ENCODE measurements at regions not wholly inside any gene's neighbourhood (a gene's known extent, or its start where the extent isn't known, plus 50 kb on each side); places are given as distances from the start of the nearest gene placed in this dataset.
"Not testable (repeated sequence)": the region's sequence is repeated elsewhere in the genome, so short reads cannot be mapped to it uniquely, and the experiment has no call there.

DNA sequence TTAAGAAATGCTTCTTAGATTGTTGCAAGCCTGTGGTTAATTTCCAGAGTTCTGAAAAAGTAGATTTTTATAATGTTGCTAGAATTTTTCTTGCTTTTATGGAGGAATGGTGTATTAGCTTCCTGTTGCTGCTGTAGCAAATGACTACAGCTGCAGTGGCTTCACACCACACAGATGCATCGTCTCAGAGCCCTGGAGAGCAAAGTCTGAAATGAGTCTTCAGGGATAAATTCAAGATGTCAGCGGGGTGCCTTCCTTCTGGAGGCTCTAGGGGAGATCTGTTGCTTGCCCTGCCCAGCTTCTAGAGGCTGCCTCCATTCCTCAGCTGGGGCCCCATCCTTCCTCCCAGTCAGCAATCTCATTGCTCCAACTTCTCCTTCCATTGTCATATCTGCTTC lies 187.8 kb downstream of the ZNF516 start:
- Histone ChIP-seq H3K36me3 (no peaks in the 10 kb centered on the region), H3K4me3 (no peak overlapping the region), H3K9me3 (no peaks in the 10 kb centered on the region), H3K27me3 (no peaks in the 10 kb centered on the region)
- DNase-seq, result no peak

DNA sequence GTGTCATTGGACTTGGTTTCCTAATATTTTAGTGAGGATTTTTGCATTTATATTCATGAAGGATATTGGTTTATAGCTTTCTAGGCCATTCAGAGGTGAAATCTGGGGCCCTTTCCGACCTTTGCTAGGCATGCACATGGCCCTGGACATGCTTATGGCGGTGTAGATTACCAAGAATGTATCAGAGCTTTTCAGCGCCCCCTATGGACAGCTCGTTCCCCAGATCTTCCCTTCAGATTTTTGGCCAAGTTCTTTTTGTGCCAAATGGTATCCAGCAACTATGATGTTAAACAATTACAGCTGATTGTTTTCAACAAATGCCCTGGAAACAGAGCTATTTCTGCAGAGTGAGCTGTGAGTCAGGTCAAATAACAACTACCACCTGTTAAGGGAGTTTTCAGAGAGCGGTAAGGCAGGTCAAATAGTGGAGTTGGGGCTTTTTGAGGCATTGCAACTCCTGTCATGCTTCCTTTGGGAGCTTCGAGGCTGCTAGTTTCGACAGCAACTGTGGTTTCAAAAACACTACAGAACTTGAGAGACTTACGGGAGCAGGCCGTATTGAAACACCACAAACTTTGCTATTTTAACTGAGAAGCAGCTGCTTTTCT lies 188.3 kb downstream of the ZNF516 start:
- no peaks in the 10 kb centered on the region for H3K36me3 ChIP-seq
- no peaks in the 10 kb centered on the region for H3K9me3 ChIP-seq
- H3K27me3 ChIP-seq, result no peaks in the 10 kb centered on the region
- H3K4me3 ChIP-seq, result no peak overlapping the region
- no peak for DNase-seq

DNA sequence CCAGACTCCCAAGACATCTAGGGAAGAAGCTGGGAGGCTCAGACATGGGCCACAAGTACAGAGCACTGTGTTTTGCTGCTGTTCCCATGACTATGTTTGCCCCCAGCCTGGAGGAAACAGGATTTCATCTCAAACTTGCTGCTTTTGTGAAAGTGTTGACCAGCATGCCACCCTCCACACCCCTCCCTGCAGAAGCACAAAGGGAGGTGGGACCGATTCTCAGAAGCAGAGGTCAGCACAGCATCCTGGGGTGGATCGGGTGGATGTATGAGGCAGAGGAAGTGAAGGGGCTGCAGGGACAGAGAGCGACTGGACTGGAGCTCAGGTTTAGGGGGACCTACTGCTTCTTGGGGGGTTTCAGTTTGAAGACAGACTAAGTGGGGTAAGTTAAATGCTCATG lies 209.2 kb downstream of the ZNF516 start:
- Histone ChIP-seq H3K27me3 (no peaks in the 10 kb centered on the region), H3K4me3 (no peak overlapping the region), H3K9me3 (no peaks in the 10 kb centered on the region), H3K36me3 (no peaks in the 10 kb centered on the region)
- no peak for DNase-seq

GRCh38 chr18:76281565-76281964 lies 213.5 kb downstream of the ZNF516 start:
- no peaks in the 10 kb centered on the region for H3K36me3 ChIP-seq
- H3K9me3 ChIP-seq, result no peaks in the 10 kb centered on the region
- no peaks in the 10 kb centered on the region for H3K27me3 ChIP-seq
- no peak overlapping the region for H3K4me3 ChIP-seq
- DNase-seq, result no peak

GRCh38 chr18:76277801-76278200 lies 217.2 kb downstream of the ZNF516 start:
- Histone ChIP-seq H3K9me3 (no peaks in the 10 kb centered on the region), H3K4me3 (no peak overlapping the region)
- DNase-seq, result no peak

DNA sequence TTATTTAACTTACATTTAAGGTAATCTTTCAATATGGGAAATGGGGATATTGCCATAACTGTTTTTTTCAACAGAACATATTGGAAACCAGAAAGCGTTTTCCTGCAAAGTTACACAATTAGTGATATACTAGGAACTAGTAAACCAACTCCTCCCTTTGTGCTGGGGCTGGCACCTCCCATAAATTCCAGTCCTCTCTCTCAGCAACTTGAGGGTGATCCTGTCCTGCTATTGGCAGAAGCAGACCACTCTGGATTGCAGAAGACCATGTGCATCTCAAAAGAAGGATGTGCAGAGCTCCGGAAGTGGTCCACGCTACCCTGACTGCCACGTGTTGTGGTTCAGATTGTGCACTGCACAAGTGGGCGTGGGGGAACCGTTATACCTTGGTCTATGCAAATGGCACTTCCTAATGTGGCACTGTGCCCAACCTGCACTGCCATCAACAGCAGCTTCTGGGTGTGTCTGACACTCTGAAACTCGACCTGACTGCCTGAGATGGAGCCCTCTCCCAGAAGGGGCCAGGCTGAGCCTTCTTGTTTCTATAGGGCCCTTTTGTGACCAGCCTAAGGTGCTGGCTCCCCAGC lies 219.2 kb downstream of the ZNF516 start:
- H3K27me3 ChIP-seq, result no peaks in the 10 kb centered on the region
- H3K36me3 ChIP-seq, result no peaks in the 10 kb centered on the region
- no peak for DNase-seq
- H3K9me3 ChIP-seq, result no peaks in the 10 kb centered on the region
- H3K4me3 ChIP-seq, result no peak overlapping the region

More at GRCh38 chr18:76277801-76278200, 217.2 kb downstream of the ZNF516 start:
- Histone ChIP-seq H3K36me3 (no peaks in the 10 kb centered on the region), H3K27me3 (no peaks in the 10 kb centered on the region)

- Histone ChIP-seq H3K4me3 (no peak overlapping the region), H3K36me3 (no peaks in the 10 kb centered on the region), H3K9me3 (no peaks in the 10 kb centered on the region), H3K27me3 (no peaks in the 10 kb centered on the region)
- no peak for DNase-seq
Observed at GRCh38 chr18:76274468-76275289, 220.4 kb downstream of the ZNF516 start.

DNA sequence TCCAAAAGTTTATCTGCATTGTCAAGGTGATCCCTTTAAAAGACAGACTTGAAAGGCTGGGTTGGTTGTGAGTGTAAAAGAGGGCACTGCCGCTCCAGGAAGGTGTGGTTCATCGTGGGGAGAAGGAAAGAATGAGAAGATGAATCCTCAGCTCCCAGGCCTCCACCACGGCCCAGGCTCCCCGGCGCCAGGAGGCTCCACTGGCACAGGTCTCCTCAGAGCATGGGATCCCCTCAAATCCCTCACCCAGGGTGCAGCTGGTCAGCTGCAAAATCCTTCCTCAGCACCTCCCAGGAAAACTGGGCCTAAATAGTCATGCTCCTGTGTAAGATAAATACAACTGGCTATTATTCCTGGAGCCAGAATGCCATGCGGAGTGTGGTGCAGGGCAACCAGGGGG lies 221.1 kb downstream of the ZNF516 start:
- H3K9me3 ChIP-seq, result no peaks in the 10 kb centered on the region
- no peak for DNase-seq
- no peaks in the 10 kb centered on the region for H3K36me3 ChIP-seq
- H3K27me3 ChIP-seq, result no peaks in the 10 kb centered on the region
- H3K4me3 ChIP-seq, result no peak overlapping the region

DNA sequence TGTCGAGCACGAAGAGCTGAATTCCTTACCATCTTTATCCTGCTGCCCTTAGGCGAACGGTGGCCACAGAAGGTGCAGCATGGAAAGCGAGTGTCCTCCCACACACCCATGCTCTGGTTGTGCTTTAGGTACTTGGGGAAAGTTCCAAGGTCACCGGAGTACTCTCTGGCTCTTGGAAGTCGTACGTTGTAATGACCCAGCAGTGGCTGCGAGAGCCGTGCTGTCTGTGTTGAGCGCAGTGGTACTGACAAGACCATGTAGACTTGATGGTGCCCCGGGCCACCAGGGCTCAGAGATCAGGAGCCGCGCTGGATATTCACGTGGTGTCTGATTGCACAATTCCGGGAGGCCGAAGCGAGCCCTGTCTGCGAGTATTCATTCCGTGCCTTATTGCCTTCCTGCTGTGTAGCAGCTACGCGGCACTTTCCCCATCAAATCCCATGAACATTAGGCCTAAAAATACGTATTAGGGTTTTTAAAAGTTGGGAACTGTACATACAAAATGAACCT lies 222.0 kb downstream of the ZNF516 start:
- H3K4me3 ChIP-seq, result no peak overlapping the region
- no peak for DNase-seq
- H3K9me3 ChIP-seq, result no peaks in the 10 kb centered on the region
- no peaks in the 10 kb centered on the region for H3K36me3 ChIP-seq
- H3K27me3 ChIP-seq, result no peaks in the 10 kb centered on the region

DNA sequence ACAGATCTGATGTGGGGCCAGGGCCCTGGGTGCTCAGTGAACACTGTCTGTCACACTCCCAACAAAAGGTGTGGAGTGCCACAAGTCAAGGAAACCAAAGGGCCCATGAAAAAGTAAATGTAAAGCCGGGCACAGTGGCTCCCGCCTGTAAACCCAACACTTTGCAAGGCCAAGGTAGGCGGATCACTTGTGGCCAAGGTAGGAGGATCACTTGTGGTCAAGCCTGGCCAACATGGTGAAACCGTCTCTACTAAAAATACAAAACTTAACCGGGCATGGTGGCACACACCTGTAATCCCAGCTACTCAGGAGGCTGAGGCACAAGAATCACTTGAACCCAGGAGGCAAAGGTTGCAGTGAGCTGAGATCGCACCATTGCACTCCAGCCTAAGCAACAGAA lies 227.6 kb downstream of the ZNF516 start:
- not testable (repeated sequence) for H3K27me3 ChIP-seq, H3K9me3 ChIP-seq, H3K36me3 ChIP-seq, H3K4me3 ChIP-seq, DNase-seq

DNA sequence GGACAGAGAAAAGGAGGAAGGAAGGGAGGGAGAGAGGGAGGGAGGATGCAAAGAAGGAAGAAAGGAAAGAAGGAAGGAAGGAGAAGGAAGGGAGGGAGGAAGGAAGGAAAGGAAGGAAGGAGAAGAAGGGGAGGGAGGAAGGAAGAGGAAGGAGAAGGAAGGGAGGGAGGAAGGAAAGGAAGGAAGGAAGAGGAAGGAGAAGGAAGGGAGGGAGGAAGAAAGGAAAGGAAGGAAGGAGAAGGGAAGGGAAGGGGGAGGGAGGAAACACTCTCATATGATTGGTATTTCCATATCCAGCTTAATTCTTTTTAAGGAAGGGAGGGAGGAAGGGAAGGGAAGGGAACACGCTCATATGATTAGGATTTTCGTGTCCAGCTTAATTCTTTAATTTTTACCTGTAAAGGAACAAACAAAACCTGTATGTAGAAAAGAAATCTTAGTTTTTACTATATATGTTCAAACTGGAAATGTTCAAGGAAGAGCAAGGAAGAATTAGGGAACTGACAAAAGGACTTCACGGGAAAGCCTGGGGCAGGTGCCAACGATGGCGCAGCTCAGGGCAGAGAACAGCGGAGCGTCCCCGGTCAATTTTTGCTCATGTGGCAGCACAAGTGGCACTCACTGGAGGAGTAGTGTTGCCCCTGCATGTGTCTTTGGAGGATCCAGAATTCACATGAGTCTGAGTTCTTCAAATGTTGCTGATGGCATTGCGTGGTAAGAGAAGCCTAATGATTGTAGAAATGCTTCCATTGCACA lies 228.6 kb downstream of the ZNF516 start:
- Histone ChIP-seq H3K9me3 (no peaks in the 10 kb centered on the region), H3K27me3 (no peaks in the 10 kb centered on the region), H3K36me3 (no peaks in the 10 kb centered on the region), H3K4me3 (no peak overlapping the region)
- DNase-seq, result no peak

DNA sequence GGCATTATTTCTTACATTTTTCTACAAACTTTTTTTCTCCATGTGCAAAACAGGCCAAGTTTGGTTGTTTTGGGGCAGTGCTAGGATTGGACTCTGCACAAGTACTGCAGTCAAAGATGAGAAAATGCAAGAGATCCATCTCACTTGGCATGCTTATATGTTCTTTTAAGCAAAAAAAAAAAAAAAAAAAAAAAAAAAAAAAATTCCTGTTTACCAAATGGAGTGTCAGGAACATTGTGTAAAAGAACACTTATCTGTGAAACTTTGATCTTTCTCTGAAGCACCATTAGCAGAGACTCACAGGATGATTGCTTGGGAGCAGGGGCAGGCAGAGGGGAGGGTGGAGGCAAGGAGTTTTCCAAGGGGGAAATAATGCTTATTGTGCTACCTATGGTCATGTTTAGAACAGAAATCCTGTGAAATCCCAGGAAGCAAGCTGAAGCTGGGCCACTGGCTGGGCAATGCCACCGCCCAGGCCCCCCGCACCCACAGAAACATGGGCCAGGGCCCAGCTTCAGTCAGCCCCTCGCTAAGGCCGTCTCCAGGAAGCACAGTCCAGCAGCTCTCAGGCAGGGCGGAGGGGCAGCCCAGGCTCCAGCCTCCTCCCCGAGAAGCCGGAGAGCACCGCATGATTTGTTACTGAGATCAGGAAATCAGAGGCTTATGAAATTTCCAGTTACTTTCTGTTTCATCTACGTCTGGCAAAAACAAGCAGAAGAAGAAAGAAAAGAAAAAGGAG lies 229.4 kb downstream of the ZNF516 start:
- no peak for DNase-seq
- H3K4me3 ChIP-seq, result no peak overlapping the region
- H3K36me3 ChIP-seq, result no peaks in the 10 kb centered on the region
- H3K27me3 ChIP-seq, result no peaks in the 10 kb centered on the region
- no peaks in the 10 kb centered on the region for H3K9me3 ChIP-seq

DNA sequence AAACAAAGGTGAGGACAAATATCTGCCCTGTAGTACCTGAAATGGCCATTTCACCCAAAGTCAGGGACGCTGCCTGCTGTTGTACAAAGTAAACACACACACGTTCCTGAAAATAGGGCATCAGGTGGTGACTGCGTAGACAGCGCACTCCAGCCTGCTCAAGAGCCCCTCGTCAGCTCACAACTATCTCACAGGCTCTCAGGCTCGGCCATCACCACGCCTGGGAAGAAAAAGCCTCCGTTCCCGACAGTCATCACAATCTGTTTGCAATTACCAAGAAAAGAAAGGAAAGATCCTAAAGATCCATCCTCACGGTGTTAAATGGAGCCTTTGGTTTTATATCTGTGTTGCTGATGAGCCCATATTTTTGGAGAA lies 230.2 kb downstream of the ZNF516 start:
- H3K27me3 ChIP-seq, result no peaks in the 10 kb centered on the region
- no peaks in the 10 kb centered on the region for H3K36me3 ChIP-seq
- no peak overlapping the region for H3K4me3 ChIP-seq
- no peak for DNase-seq
- no peaks in the 10 kb centered on the region for H3K9me3 ChIP-seq

DNA sequence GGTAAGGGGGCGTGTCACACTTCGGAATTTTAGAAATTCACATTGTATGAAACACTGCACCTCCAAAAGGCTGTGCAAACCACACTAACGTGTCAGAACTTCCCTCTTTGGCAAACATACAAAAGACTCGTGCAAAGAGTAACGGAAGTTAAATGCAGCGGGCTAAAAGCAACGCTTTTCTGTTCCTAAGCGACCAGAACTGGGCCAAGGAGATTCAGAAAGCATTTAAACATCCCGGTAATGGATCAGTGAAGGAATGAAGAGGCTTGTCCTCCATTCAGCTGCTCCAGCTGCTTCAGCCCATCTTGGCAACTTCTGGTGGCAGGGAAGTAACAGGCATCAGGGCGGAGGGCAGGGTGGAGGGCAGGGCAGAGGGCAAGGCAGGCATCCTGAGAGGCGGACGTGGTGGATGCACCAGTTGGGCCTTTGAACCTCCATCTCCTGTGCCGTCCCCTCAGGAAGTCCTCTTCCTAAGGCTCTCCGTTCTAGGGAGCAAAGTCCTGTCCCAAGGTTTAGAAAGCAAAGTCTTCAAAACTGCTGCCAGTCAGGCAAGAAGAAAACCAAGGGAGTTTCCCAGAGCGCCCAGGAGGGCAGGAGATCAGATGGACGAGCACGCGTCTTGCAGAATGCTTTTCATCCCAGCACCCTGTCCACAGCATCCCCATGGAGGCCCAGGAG lies 230.7 kb downstream of the ZNF516 start:
- H3K36me3 ChIP-seq, result no peaks in the 10 kb centered on the region
- no peak for DNase-seq
- no peak overlapping the region for H3K4me3 ChIP-seq
- no peaks in the 10 kb centered on the region for H3K9me3 ChIP-seq
- no peaks in the 10 kb centered on the region for H3K27me3 ChIP-seq

DNA sequence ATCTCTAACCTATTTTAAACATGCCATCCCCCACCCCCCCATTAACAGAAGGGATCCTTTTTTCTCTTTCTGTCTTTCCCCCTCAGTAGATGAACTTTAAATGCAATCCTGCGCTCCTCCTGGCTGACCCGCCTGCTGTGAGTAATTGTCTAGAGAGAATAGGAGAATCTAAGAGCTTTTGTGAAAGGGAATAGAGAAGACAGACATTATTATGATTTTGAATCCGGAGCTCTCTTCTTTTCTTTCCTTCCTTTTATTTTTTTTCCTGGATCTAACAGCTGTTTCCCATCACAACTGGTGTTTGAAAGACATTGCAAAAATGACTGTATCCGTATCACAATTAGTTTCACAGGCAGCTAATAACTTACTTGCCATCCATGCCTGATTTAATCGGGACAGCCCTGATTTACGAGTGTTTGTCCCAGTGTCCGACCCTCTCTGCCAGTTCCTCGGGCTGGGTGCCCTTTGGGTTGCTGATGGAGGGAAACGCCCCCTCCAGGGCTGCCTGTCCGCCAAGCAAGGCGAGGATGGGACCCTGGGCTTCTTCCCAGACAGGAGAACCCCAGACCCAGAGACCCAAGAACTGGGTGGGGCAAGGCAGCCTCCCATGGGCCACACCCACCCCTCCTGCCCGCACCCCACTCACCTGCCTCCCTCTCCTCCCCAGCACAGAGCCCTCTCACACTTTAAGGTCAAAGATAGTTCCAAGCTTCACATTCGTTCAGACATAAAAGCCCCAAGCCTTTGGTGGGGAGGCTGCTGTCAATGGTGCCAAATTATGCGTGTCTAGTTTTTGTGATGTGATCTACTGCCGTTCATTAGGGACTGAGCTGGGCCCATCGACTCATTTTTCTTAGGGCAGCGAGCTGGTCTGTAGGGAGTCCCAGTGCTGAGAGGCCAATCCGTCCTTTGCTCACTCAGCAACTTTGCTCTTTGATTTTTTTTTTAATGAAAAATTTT lies 231.7 kb downstream of the ZNF516 start:
- H3K9me3 ChIP-seq, result no peaks in the 10 kb centered on the region
- DNase-seq, result no peak
- H3K4me3 ChIP-seq, result no peak overlapping the region
- no peaks in the 10 kb centered on the region for H3K27me3 ChIP-seq
- no peaks in the 10 kb centered on the region for H3K36me3 ChIP-seq
